Heart left ventricle (tissue), 16 donors: ENCODE measurements at regions not wholly inside any gene's neighbourhood (a gene's known extent, or its start where the extent isn't known, plus 50 kb on each side); places are given as distances from the start of the nearest gene placed in this dataset.
"Not testable (repeated sequence)": the region's sequence is repeated elsewhere in the genome, so short reads cannot be mapped to it uniquely, and the experiment has no call there.

Source experiments
- ATAC-seq, 4 donors: fragments of 200-7000 bp; cut with Tn5 transposase; one replicate each; pipeline ENCODE4 v1.9.1; 2020 to 2022; ENCODE audit warnings: moderate library complexity in 4 of 4, mild to moderate bottlenecking in 3 of 4, moderate number of reproducible peaks in 1 of 4
- DNase-seq, 5 donors: peaks; one replicate each; pipeline ENCODE4 v3.0.0-alpha.2; 2020
- H3K27ac ChIP-seq, 12 donors: fragments of 200-600 bp; sonication (generic) in 4 of 12; one replicate each; pipeline versions ENCODE4 v1.5.0 to v1.8.0; 2016 to 2022; ENCODE audit warnings: mild to moderate bottlenecking in 2 of 12
- H3K27me3 ChIP-seq, 9 donors: fragments of 200-600 bp; sonication (generic) in 2 of 9; one replicate each; pipeline versions ENCODE4 v1.5.1 to v1.8.0; 2016 to 2022; ENCODE audit warnings: mild to moderate bottlenecking in 3 of 9
- H3K36me3 ChIP-seq, 9 donors: fragments of 200-600 bp; sonication (generic) in 2 of 9; one replicate each; pipeline versions ENCODE4 v1.5.0 to v1.8.0; 2018 to 2022; ENCODE audit warnings: mild to moderate bottlenecking in 2 of 9
- H3K4me1 ChIP-seq, 12 donors: fragments of 200-600 bp; sonication (generic) in 4 of 12; one replicate each; pipeline versions ENCODE4 v1.5.0 to v1.8.0; 2016 to 2022; ENCODE audit warnings: mild to moderate bottlenecking in 3 of 12
- H3K4me3 ChIP-seq, 12 donors: fragments of 200-600 bp; sonication (generic) in 4 of 12; one replicate each; pipeline versions ENCODE4 v1.5.0 to v1.8.0; 2017 to 2022; ENCODE audit warnings: mild to moderate bottlenecking in 9 of 12, moderate library complexity in 4 of 12
- H3K9me3 ChIP-seq, 12 donors: fragments of 200-600 bp; sonication (generic) in 4 of 12; one replicate each; pipeline versions ENCODE4 v1.5.0 to v1.8.0; 2016 to 2022; ENCODE audit warnings: mild to moderate bottlenecking in 1 of 12
- CTCF ChIP-seq, 12 donors: fragments of 200-600 bp; sonication (generic) in 4 of 12; IDR thresholded peaks; one replicate each; pipeline versions ENCODE4 v1.5.0 to v1.8.0; 2018 to 2022; ENCODE audit warnings: antibody characterized with exemption in 12 of 12, mild to moderate bottlenecking in 5 of 12
- POLR2A ChIP-seq, 2 donors: fragments of 450-650 bp; IDR thresholded peaks; one replicate each; pipeline ENCODE4 v1.6.1; 2017; ENCODE audit warnings: antibody characterized with exemption in 2 of 2, mild to moderate bottlenecking in 2 of 2, moderate library complexity in 2 of 2
- WGBS, 4 donors: extraction: QIAGEN DNeasy Blood & Tissue Kit in 2 of 4; methylation state at CpG; one replicate each; pipeline versions ENCODE4 v1.1.5 to v1.1.7; 2013 to 2018; 5-methylcytosine and 5-hydroxymethylcytosine counted together
- intact Hi-C, 10 donors: fragments of 100-400 bp; cut with DNase I; formaldehyde crosslinking; loops; one replicate each; pipeline versions ENCODE4 v1.11.1 to v1.14.2; 2022
- donor health status: ischemic (EF 13 %, LVEDD 7.1; RV severe dilation, severe dysfunction).
- donor health status: healthy with polysubstance abuse.
- donor health status: DM: no; HTN: yes; CAD: no.
- donor health status: DM: no; HTN: no; CAD: no.
- donor health status: ischemic (EF 25% LVEDD 6.9; RV normal size, moderate dysfunction).
- donor health status: ischemic (EF 25% LVEDD 5.7; RV mildly dilated, moderate dysfunction).
- donor health status: healthy.
- donor health status: DM: yes; HTN: yes; CAD: no.
- donor health status: ischemic (EF 35%, LVEDD 5.7; RV mildly dilated, moderate dysfunction).
- donor health status: nonischemic (EF 11% LVEDD 7.7; RV severe dilation, severe dysfunction).
- donor health status: DM: yes; HTN: yes; CAD: no.
- donor health status: PGD.
- donor health status: ischemic (EF 29% LVEDD 5.4; RV normal size, mild dysfunction).
- donor health status: nonischemic (EF 23%, LVEDD 6.1; RV moderate dilation, normal function).

GRCh38 chr15:30755036-30755687 is 129.2 kb downstream of the ARHGAP11B start:
- not testable (repeated sequence) for H3K27me3 ChIP-seq, H3K36me3 ChIP-seq, H3K4me3 ChIP-seq, H3K9me3 ChIP-seq, H3K27ac ChIP-seq, H3K4me1 ChIP-seq
- DNase-seq (peak; percentile 39 to 85 (median 68)), ATAC-seq (peak; percentile 47 to 92 (median 88))
- peak; percentile 25 to 61 (median 40) for TF ChIP-seq CTCF (IDR thresholded peaks at IDR 0.05)
- 1 to 8% methylated on average over 3 to 4 of the region's 7 CpGs; no CpG with 5 or more reads in 2 of the 4 donors for WGBS, 4 donors
- intact Hi-C loops, result loop anchor here in 5 of 10 donors (5.0 to 10.0 kb wide), 2 partner anchors 90 to 93 kb away; no protein-coding TSS in a partner anchor

DNA sequence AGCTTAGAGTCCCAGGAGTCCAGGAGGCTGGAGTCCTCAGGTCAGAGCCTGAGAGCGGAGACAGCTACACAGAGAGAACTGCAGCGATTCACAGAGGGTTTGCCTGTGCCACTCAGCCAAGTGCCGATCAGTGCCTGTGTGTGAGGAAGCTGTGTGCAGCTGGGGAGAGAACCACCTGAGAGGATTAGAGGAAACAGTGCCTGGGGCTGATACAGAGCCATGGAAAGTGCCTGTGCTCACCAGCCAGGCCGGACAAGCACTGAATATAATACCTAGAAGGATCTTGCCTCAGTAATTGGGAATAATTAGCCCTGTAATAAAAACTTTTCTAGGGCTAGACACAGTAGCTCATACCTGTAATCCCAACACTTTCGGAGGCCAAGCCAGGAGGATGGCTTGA is 134.7 kb downstream of the ARHGAP11B start:
- intact Hi-C loops, result not testable (repeated sequence)

GRCh38 chr15:30761365-30761764 is 135.4 kb downstream of the ARHGAP11B start:
- WGBS, 4 donors, result 85 to 96% (median 91%) methylated on average over 3 to 4 of the region's 4 CpGs
- intact Hi-C loops, ATAC-seq: not testable (repeated sequence)

More for the DNA sequence above, 134.7 kb downstream of the ARHGAP11B start:
- not testable (repeated sequence) for H3K9me3 ChIP-seq, ATAC-seq, H3K27me3 ChIP-seq, H3K27ac ChIP-seq, H3K4me1 ChIP-seq, H3K36me3 ChIP-seq, H3K4me3 ChIP-seq, DNase-seq
- 93 to 96% (median 95%) methylated on average over 5 of the region's 5 CpGs for WGBS, 4 donors

GRCh38 chr15:30769390-30770124 is 134.2 kb upstream of the FAN1 start:
- H3K36me3 ChIP-seq, intact Hi-C loops, DNase-seq, H3K9me3 ChIP-seq, H3K4me1 ChIP-seq, H3K27ac ChIP-seq, ATAC-seq, H3K27me3 ChIP-seq, H3K4me3 ChIP-seq: not testable (repeated sequence)
- 93 to 98% (median 95%) methylated on average over 9 to 12 of the region's 12 CpGs for WGBS, 4 donors

More at GRCh38 chr15:30761365-30761764, 135.4 kb downstream of the ARHGAP11B start:
- H3K4me1 ChIP-seq, DNase-seq, H3K27me3 ChIP-seq, H3K36me3 ChIP-seq, H3K4me3 ChIP-seq, H3K9me3 ChIP-seq, H3K27ac ChIP-seq: not testable (repeated sequence)

- DNase-seq (no peak), ATAC-seq (no peak)
- Histone ChIP-seq H3K27ac (no peak overlapping the region), H3K36me3 (no peaks in the 10 kb centered on the region), H3K27me3 (no peaks in the 10 kb centered on the region), H3K4me1 (no peaks in the 10 kb centered on the region), H3K9me3 (no peaks in the 10 kb centered on the region), H3K4me3 (no peak overlapping the region)
- intact Hi-C loops, result no loop called here
- TF ChIP-seq CTCF (IDR thresholded peaks at IDR 0.05) (no peak), POLR2A (IDR thresholded peaks at IDR 0.05) (no peak)
- WGBS, 4 donors, result 93 to 98% (median 97%) methylated on average over 17 of the region's 17 CpGs
Measured at GRCh38 chr15:30770759-30771158, 133.0 kb upstream of the FAN1 start.
